GM21423 (cell line): ENCODE measurements at regions not wholly inside any gene's neighbourhood (a gene's known extent, or its start where the extent isn't known, plus 50 kb on each side); places are given as distances from the start of the nearest gene placed in this dataset.

Source experiments
- ATAC-seq: cut with Tn5 transposase; IDR thresholded peaks from one replicate; pipeline ENCODE4 v1.9.1; 2021; ENCODE audit warnings: mild to moderate bottlenecking, moderate library complexity; ENCODE audit not compliant: unreplicated experiment

GRCh38 chr6:74650668-74651067 is 555.2 kb downstream of the COL12A1 start:
- ATAC-seq: no peak

- no peak for ATAC-seq
Observed at GRCh38 chr6:74646461-74646860, 559.4 kb downstream of the COL12A1 start.

GRCh38 chr6:74645108-74645849 is 560.6 kb downstream of the COL12A1 start:
- no peak for ATAC-seq

- peak; percentile 55 for ATAC-seq
Observed at GRCh38 chr6:74642101-74642500, 563.8 kb downstream of the COL12A1 start.

- ATAC-seq: no peak
Observed at GRCh38 chr6:74638412-74638811, 567.4 kb downstream of the COL12A1 start.

GRCh38 chr6:74632196-74632875 is 573.5 kb downstream of the COL12A1 start:
- no peak for ATAC-seq

- ATAC-seq: no peak
Observed at GRCh38 chr6:74631564-74631963, 574.3 kb downstream of the COL12A1 start.

- no peak for ATAC-seq
Observed at GRCh38 chr6:74626288-74626687, 579.6 kb downstream of the COL12A1 start.

GRCh38 chr6:74623027-74623426 is 582.8 kb downstream of the COL12A1 start:
- no peak for ATAC-seq

GRCh38 chr6:74611220-74611619 is 594.6 kb downstream of the COL12A1 start:
- no peak for ATAC-seq

- no peak for ATAC-seq
Observed at GRCh38 chr6:74610352-74610751, 595.5 kb downstream of the COL12A1 start.

- no peak for ATAC-seq
Observed at GRCh38 chr6:74609871-74610270, 596.0 kb downstream of the COL12A1 start.

- ATAC-seq: no peak
Observed at GRCh38 chr6:74607934-74608333, 597.9 kb downstream of the COL12A1 start.

GRCh38 chr6:74607468-74607867 is 598.4 kb downstream of the COL12A1 start:
- no peak for ATAC-seq

- ATAC-seq: no peak
Observed at GRCh38 chr6:74606582-74607071, 599.2 kb downstream of the COL12A1 start.

GRCh38 chr6:74605922-74606581 is 599.8 kb downstream of the COL12A1 start:
- ATAC-seq: no peak

GRCh38 chr6:74604279-74604678 is 601.6 kb downstream of the COL12A1 start:
- ATAC-seq: no peak

GRCh38 chr6:74603322-74604076 is 602.4 kb downstream of the COL12A1 start:
- ATAC-seq: no peak

GRCh38 chr6:74602206-74602605 is 603.6 kb downstream of the COL12A1 start:
- no peak for ATAC-seq

- peak; percentile 95 for ATAC-seq
Observed at GRCh38 chr6:74598462-74599393, 607.1 kb downstream of the COL12A1 start.
